WI38 (cell line): ENCODE measurements at regions not wholly inside any gene's neighbourhood (a gene's known extent, or its start where the extent isn't known, plus 50 kb on each side); places are given as distances from the start of the nearest gene placed in this dataset.
"Not testable (repeated sequence)": the region's sequence is repeated elsewhere in the genome, so short reads cannot be mapped to it uniquely, and the experiment has no call there.

Source experiments
- H3K4me3 ChIP-seq: 2 replicates; pipeline ENCODE4 v1.5.1; 2011; ENCODE audit warnings: low read depth, mild to moderate bottlenecking, control low read depth, low read length
- CTCF ChIP-seq: IDR thresholded peaks from 2 replicates; pipeline ENCODE4 v1.5.1; 2012; ENCODE audit warnings: low read depth, mild to moderate bottlenecking, control low read depth, low read length

- H3K4me3 ChIP-seq: no peak overlapping the region
- no peak for TF ChIP-seq CTCF
These were observed 500.3 kb upstream of the ADGRB3 start for GRCh38 chr6:68134796-68135195.

DNA sequence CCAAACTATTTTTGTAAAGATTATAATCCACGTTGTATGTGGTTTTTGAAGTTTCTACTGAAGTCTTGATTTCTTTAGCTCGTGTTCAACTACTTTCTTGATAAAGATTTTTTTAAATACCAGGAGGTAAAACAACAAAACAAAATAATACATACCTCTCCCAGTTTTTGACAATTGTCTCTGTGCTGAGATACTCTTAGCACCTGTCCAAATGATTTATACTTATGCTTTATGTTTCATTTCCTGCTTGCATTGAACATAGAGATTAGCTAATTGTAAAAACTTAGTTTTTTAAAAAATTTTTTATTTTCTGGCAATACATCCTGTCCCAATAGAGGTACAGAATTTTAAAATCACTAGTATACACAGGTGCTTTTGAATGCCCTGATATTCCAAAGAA lies 506.9 kb upstream of the ADGRB3 start:
- no peak overlapping the region for H3K4me3 ChIP-seq

GRCh38 chr6:68127074-68127473 lies 508.0 kb upstream of the ADGRB3 start:
- H3K4me3 ChIP-seq: no peak overlapping the region
- TF ChIP-seq CTCF: no peak

More for the DNA sequence above, 506.9 kb upstream of the ADGRB3 start:
- no peak for TF ChIP-seq CTCF

GRCh38 chr6:68126089-68126749 lies 508.9 kb upstream of the ADGRB3 start:
- TF ChIP-seq CTCF: no peak
- H3K4me3 ChIP-seq: no peak overlapping the region

DNA sequence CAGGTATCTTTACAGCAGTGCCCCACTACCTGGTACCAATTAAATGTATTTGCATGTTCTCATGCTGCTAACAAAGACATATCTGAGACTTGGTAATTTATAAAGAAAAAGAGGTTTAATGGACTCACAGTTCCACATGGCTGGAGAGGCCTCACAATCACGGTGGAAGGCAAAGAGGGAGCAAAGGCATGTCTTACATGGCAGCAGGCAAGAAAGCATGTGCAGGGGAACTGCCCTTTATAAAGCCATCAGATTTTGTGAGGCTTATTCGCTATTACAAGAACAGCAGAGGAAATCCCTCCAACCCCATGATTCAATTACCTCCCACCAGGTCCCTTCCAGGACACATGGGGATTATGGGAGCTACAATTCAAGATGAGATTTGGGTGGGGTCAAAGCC lies 512.1 kb upstream of the ADGRB3 start:
- not testable (repeated sequence) for H3K4me3 ChIP-seq

GRCh38 chr6:68122032-68122431 lies 513.0 kb upstream of the ADGRB3 start:
- H3K4me3 ChIP-seq: no peak overlapping the region
- no peak for TF ChIP-seq CTCF

GRCh38 chr6:68120954-68121353 lies 514.1 kb upstream of the ADGRB3 start:
- not testable (repeated sequence) for H3K4me3 ChIP-seq

DNA sequence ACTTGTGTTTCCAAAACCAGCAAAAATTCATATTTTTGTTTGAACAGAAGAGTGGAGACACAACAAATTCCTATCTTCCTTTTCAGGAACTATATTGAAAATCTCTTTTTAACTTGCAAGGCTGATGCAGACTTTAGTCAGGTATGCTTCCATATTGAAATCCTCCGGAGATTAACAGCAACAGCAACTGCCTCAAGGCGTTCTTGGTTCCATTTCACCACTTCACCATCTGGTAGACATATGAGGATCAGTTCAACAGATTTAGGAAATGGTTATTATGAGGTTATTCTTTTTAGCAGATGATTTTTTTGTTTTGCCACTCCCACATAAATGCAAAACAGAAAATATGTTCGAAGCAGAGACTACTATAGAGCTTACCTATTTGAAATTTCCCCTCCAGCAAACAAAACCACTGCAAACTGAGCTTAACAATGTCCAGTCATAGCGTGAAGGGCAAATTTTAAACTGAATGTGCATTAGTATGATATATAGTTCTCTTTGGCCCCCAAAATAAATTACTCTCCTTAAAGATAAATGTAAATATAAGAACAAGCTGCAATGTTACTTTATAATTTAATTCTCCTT lies 520.5 kb upstream of the ADGRB3 start:
- no peak for TF ChIP-seq CTCF
- no peak overlapping the region for H3K4me3 ChIP-seq
